ENCODE measurements at regions not wholly inside any gene's neighbourhood (a gene's known extent, or its start where the extent isn't known, plus 50 kb on each side); places are given as distances from the start of the nearest gene placed in this dataset.
"Not testable (repeated sequence)": the region's sequence is repeated elsewhere in the genome, so short reads cannot be mapped to it uniquely, and the experiment has no call there.

GRCh38 chr16:46519063-46519462, 102.1 kb downstream of the SHCBP1 start:
- H3K27me3 Mint-ChIP-seq = peaks cover 0 to 1% of the 10 kb centered on the region in 2 donors
- no peak overlapping the region for H3K4me3 Mint-ChIP-seq
- H3K9me3 ChIP-seq (ENCODE audit: low read length) = no peaks in the 10 kb centered on the region
- no peak overlapping the region for H3K4me3 ChIP-seq (ENCODE audit: low read length)
- no peaks in the 10 kb centered on the region for H3K36me3 ChIP-seq (ENCODE audit: insufficient read depth, low read length)
- no peaks in the 10 kb centered on the region for H3K27me3 ChIP-seq (ENCODE audit: insufficient read depth, low read length, poor library complexity, severe bottlenecking)
- POLR2A ChIA-PET = no interaction called here
- no peak for DNase-seq
- H3K27ac ChIP-seq (ENCODE audit: low read depth, low read length) = no peak overlapping the region
- no peaks in the 10 kb centered on the region for H3K36me3 Mint-ChIP-seq
- CTCF ChIA-PET = no interaction called here
- peaks cover 0 to 10% (median 4%) of the 10 kb centered on the region in 5 donors for H3K9me3 Mint-ChIP-seq
- no peak overlapping the region for H3K27ac Mint-ChIP-seq
- no peaks in the 10 kb centered on the region for H3K4me1 Mint-ChIP-seq
- no peaks in the 10 kb centered on the region for H3K4me1 ChIP-seq (ENCODE audit: insufficient read depth, low read length)

GRCh38 chr16:46496701-46497100, 124.5 kb downstream of the SHCBP1 start:
- Histone ChIP-seq H3K27ac (ENCODE audit: low read depth, low read length) (no peak overlapping the region), H3K27me3 (ENCODE audit: insufficient read depth, low read length, poor library complexity, severe bottlenecking) (no peaks in the 10 kb centered on the region), H3K9me3 (ENCODE audit: low read length) (no peaks in the 10 kb centered on the region), H3K36me3 (ENCODE audit: insufficient read depth, low read length) (no peaks in the 10 kb centered on the region), H3K4me1 (ENCODE audit: insufficient read depth, low read length) (no peaks in the 10 kb centered on the region), H3K4me3 (ENCODE audit: low read length) (no peak overlapping the region)
- Mint-ChIP-seq H3K27ac (no peak overlapping the region), H3K4me3 (no peak overlapping the region), H3K4me1 (no peaks in the 10 kb centered on the region), H3K9me3 (peaks cover 0 to 17% (median 2%) of the 10 kb centered on the region in 5 donors), H3K36me3 (no peaks in the 10 kb centered on the region), H3K27me3 (no peaks in the 10 kb centered on the region)
- CTCF ChIA-PET = no interaction called here
- no peak for DNase-seq
- POLR2A ChIA-PET = no interaction called here

GRCh38 chr16:46482895-46483294, 138.3 kb downstream of the SHCBP1 start:
- Mint-ChIP-seq H3K27me3 (no peaks in the 10 kb centered on the region), H3K9me3 (peaks cover 12 to 28% (median 16%) of the 10 kb centered on the region in 5 donors), H3K27ac (no peak overlapping the region), H3K4me1 (no peaks in the 10 kb centered on the region), H3K4me3 (no peak overlapping the region), H3K36me3 (no peaks in the 10 kb centered on the region)
- POLR2A ChIA-PET = no interaction called here
- Histone ChIP-seq H3K4me3 (ENCODE audit: low read length) (no peak overlapping the region), H3K36me3 (ENCODE audit: insufficient read depth, low read length) (no peaks in the 10 kb centered on the region), H3K27me3 (ENCODE audit: insufficient read depth, low read length, poor library complexity, severe bottlenecking) (no peaks in the 10 kb centered on the region), H3K4me1 (ENCODE audit: insufficient read depth, low read length) (no peaks in the 10 kb centered on the region), H3K27ac (ENCODE audit: low read depth, low read length) (no peak overlapping the region), H3K9me3 (ENCODE audit: low read length) (no peaks in the 10 kb centered on the region)
- DNase-seq = no peak
- CTCF ChIA-PET = no interaction called here

GRCh38 chr16:46466239-46466638, 154.9 kb downstream of the SHCBP1 start:
- H3K4me1 ChIP-seq (ENCODE audit: insufficient read depth, low read length) = no peaks in the 10 kb centered on the region
- no peaks in the 10 kb centered on the region for H3K36me3 ChIP-seq (ENCODE audit: insufficient read depth, low read length)
- H3K36me3 Mint-ChIP-seq = peaks cover 0 to 6% (median 0%) of the 10 kb centered on the region in 3 donors
- H3K27me3 Mint-ChIP-seq = no peaks in the 10 kb centered on the region
- H3K27ac ChIP-seq (ENCODE audit: low read depth, low read length) = no peak overlapping the region
- DNase-seq = no peak
- ChIA-PET CTCF (no interaction called here), POLR2A (no interaction called here)
- no peaks in the 10 kb centered on the region for H3K4me1 Mint-ChIP-seq
- no peaks in the 10 kb centered on the region for H3K9me3 ChIP-seq (ENCODE audit: low read length)
- H3K27ac Mint-ChIP-seq = no peak overlapping the region
- peaks cover 14 to 37% (median 16%) of the 10 kb centered on the region in 5 donors for H3K9me3 Mint-ChIP-seq
- H3K27me3 ChIP-seq (ENCODE audit: insufficient read depth, low read length, poor library complexity, severe bottlenecking) = no peaks in the 10 kb centered on the region
- H3K4me3 ChIP-seq (ENCODE audit: low read length) = no peak overlapping the region
- no peak overlapping the region for H3K4me3 Mint-ChIP-seq

GRCh38 chr16:46454801-46455200, 166.4 kb downstream of the SHCBP1 start:
- DNase-seq; H3K27me3 ChIP-seq (ENCODE audit: insufficient read depth, low read length, poor library complexity, severe bottlenecking); H3K9me3 Mint-ChIP-seq; H3K36me3 ChIP-seq (ENCODE audit: insufficient read depth, low read length); H3K36me3 Mint-ChIP-seq; H3K27ac ChIP-seq (ENCODE audit: low read depth, low read length); H3K27me3 Mint-ChIP-seq; H3K4me1 ChIP-seq (ENCODE audit: insufficient read depth, low read length); H3K4me3 ChIP-seq (ENCODE audit: low read length); H3K4me3 Mint-ChIP-seq; H3K9me3 ChIP-seq (ENCODE audit: low read length); H3K4me1 Mint-ChIP-seq; POLR2A ChIA-PET; CTCF ChIA-PET; H3K27ac Mint-ChIP-seq: not testable (repeated sequence)

GRCh38 chr16:46428108-46429061, 192.8 kb downstream of the SHCBP1 start:
- Mint-ChIP-seq H3K4me3 (no peak overlapping the region), H3K4me1 (no peaks in the 10 kb centered on the region), H3K27ac (no peak overlapping the region), H3K27me3 (peaks cover 2 to 5% of the 10 kb centered on the region in 2 donors), H3K36me3 (peaks cover 0 to 2% (median 0%) of the 10 kb centered on the region in 3 donors), H3K9me3 (peaks cover 8 to 27% (median 14%) of the 10 kb centered on the region in 5 donors)
- Histone ChIP-seq H3K36me3 (ENCODE audit: insufficient read depth, low read length) (no peaks in the 10 kb centered on the region), H3K27me3 (ENCODE audit: insufficient read depth, low read length, poor library complexity, severe bottlenecking) (no peaks in the 10 kb centered on the region), H3K4me3 (ENCODE audit: low read length) (no peak overlapping the region), H3K9me3 (ENCODE audit: low read length) (no peaks in the 10 kb centered on the region), H3K4me1 (ENCODE audit: insufficient read depth, low read length) (no peaks in the 10 kb centered on the region), H3K27ac (ENCODE audit: low read depth, low read length) (no peak overlapping the region)
- DNase-seq = no peak
- CTCF ChIA-PET = no interaction called here
- POLR2A ChIA-PET = no interaction called here

GRCh38 chr16:46427340-46428107, 193.7 kb downstream of the SHCBP1 start:
- CTCF ChIA-PET = no interaction called here

GRCh38 chr16:46426336-46426735, 194.8 kb downstream of the SHCBP1 start:
- no peak overlapping the region for H3K4me3 Mint-ChIP-seq
- peaks cover 0 to 2% (median 0%) of the 10 kb centered on the region in 3 donors for H3K36me3 Mint-ChIP-seq
- H3K27ac ChIP-seq (ENCODE audit: low read depth, low read length) = no peak overlapping the region
- no peak overlapping the region for H3K27ac Mint-ChIP-seq
- H3K4me1 ChIP-seq (ENCODE audit: insufficient read depth, low read length) = no peaks in the 10 kb centered on the region
- no peak overlapping the region for H3K4me3 ChIP-seq (ENCODE audit: low read length)
- DNase-seq = no peak
- peaks cover 15 to 28% (median 16%) of the 10 kb centered on the region in 5 donors for H3K9me3 Mint-ChIP-seq
- no peaks in the 10 kb centered on the region for H3K4me1 Mint-ChIP-seq
- CTCF ChIA-PET = no interaction called here
- no peaks in the 10 kb centered on the region for H3K9me3 ChIP-seq (ENCODE audit: low read length)
- H3K27me3 ChIP-seq (ENCODE audit: insufficient read depth, low read length, poor library complexity, severe bottlenecking) = no peaks in the 10 kb centered on the region
- POLR2A ChIA-PET = no interaction called here
- H3K36me3 ChIP-seq (ENCODE audit: insufficient read depth, low read length) = no peaks in the 10 kb centered on the region
- peaks cover 2 to 5% of the 10 kb centered on the region in 2 donors for H3K27me3 Mint-ChIP-seq

More at GRCh38 chr16:46427340-46428107, 193.7 kb downstream of the SHCBP1 start:
- Mint-ChIP-seq H3K36me3 (peaks cover 0 to 2% (median 0%) of the 10 kb centered on the region in 3 donors), H3K4me3 (no peak overlapping the region), H3K9me3 (peaks cover 8 to 28% (median 16%) of the 10 kb centered on the region in 5 donors), H3K27me3 (peaks cover 2 to 5% of the 10 kb centered on the region in 2 donors), H3K4me1 (no peaks in the 10 kb centered on the region), H3K27ac (no peak overlapping the region)
- Histone ChIP-seq H3K4me1 (ENCODE audit: insufficient read depth, low read length) (no peaks in the 10 kb centered on the region), H3K27me3 (ENCODE audit: insufficient read depth, low read length, poor library complexity, severe bottlenecking) (no peaks in the 10 kb centered on the region), H3K4me3 (ENCODE audit: low read length) (no peak overlapping the region), H3K36me3 (ENCODE audit: insufficient read depth, low read length) (no peaks in the 10 kb centered on the region), H3K27ac (ENCODE audit: low read depth, low read length) (no peak overlapping the region), H3K9me3 (ENCODE audit: low read length) (no peaks in the 10 kb centered on the region)
- no peak for DNase-seq
- POLR2A ChIA-PET = no interaction called here

Measured in CD8-positive, alpha-beta memory T cell (primary cell).